GM12865 (cell line): ENCODE measurements at regions not wholly inside any gene's neighbourhood (a gene's known extent, or its start where the extent isn't known, plus 50 kb on each side); places are given as distances from the start of the nearest gene placed in this dataset.
"Not testable (repeated sequence)": the region's sequence is repeated elsewhere in the genome, so short reads cannot be mapped to it uniquely, and the experiment has no call there.

Experiments used
- DNase-seq: peaks from one replicate; pipeline ENCODE4 v3.0.0; 2010; ENCODE audit warnings: low read depth
- H3K4me3 ChIP-seq: 2 replicates; pipeline ENCODE4 v1.5.1; 2011; ENCODE audit warnings: mild to moderate bottlenecking, low read depth, low read length, control low read depth
- TF ChIP-seq, protein P1 (sequence below): IDR thresholded peaks from 2 replicates; pipeline ENCODE4 v1.5.1; 2011; ENCODE audit warnings: low read length, control low read depth, low read depth, inconsistent platforms; ENCODE audit not compliant: insufficient read depth; ENCODE audit errors: missing control alignments

DNA sequence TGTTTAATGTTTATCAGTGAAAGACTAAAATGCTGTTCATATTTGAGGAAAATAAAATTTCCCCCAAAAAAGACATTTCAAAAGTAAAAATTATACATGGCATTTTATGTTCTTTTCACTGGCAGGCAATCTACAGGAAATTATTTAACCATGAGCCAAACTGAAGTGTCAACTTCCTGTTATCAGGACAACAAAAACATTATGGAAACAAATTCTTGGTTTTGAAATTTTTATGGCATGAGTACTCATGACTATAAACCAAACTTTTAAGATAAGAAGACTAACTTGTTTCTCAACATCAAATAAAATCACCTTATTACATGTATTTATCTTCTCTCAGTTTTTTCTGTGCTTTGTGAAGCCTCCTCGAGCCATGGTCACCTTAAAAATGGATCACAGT lies 698.6 kb downstream of the LTN1 start:
- TF ChIP-seq, protein P1, sequence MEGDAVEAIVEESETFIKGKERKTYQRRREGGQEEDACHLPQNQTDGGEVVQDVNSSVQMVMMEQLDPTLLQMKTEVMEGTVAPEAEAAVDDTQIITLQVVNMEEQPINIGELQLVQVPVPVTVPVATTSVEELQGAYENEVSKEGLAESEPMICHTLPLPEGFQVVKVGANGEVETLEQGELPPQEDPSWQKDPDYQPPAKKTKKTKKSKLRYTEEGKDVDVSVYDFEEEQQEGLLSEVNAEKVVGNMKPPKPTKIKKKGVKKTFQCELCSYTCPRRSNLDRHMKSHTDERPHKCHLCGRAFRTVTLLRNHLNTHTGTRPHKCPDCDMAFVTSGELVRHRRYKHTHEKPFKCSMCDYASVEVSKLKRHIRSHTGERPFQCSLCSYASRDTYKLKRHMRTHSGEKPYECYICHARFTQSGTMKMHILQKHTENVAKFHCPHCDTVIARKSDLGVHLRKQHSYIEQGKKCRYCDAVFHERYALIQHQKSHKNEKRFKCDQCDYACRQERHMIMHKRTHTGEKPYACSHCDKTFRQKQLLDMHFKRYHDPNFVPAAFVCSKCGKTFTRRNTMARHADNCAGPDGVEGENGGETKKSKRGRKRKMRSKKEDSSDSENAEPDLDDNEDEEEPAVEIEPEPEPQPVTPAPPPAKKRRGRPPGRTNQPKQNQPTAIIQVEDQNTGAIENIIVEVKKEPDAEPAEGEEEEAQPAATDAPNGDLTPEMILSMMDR, result no peak
- no peak overlapping the region for H3K4me3 ChIP-seq
- DNase-seq, result no peak

DNA sequence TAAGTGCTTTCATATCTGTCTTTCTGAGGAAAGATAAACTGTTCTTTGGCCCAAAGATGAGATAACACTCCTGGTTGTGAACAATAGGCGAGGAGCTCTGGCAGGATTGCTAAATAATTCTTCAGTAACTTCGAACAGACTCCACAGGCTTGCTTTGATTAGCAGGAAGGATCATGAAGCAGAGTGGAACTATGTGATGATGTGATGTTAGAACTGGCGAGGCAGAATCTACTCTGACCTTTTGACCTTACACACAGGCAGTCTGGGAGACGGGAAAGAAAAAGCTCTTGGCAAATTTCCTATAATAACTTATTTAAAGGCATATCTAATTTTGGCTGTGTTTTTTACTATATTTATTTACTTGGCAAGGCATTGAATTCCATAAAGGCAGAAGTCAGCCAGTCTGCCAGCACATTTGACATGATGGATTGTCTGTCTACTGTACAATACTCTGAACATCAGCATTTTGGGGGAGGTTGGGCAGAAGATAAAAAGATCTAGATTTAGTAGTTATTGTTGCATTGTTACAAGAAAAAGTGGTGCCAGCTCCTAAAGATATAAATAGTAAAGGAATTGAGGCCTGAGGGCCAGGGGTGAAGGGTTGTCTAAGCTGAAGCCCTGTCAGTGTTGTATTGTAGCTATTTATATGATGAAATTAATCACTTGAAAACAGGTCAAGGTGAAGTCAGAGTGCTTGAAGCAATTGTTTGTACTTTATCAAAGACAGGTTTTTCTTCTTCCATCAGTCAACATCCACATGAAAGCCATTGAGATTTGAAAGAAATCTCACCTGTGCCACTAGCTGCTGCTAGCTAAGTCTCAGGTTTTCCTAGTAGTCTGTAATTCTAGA lies 708.8 kb downstream of the LTN1 start:
- TF ChIP-seq, protein P1, result no peak
- no peak for DNase-seq

GRCh38 chr21:28282833-28283232 lies 709.8 kb downstream of the LTN1 start:
- TF ChIP-seq, protein P1, result no peak
- DNase-seq, result no peak
- no peak overlapping the region for H3K4me3 ChIP-seq

More for the DNA sequence above, 708.8 kb downstream of the LTN1 start:
- no peak overlapping the region for H3K4me3 ChIP-seq

DNA sequence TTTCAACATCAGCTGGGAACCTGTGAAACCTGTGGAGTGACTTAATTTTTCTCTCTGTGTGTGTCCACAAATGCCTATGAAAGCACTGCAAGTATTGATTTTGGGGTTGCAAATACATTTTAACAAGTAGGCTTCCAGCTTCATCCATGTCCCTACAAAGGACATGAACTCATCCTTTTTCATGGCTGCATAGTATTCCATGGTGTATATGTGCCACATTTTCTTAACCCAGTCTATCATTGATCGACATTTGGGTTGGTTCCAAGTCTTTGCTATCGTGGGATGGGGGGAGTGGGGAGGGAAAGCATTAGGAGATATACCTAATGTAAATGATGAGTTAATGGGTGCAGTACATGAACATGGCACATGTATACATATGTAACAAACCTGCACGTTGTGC lies 711.3 kb downstream of the LTN1 start:
- not testable (repeated sequence) for H3K4me3 ChIP-seq, DNase-seq

- TF ChIP-seq, protein P1, result no peak
- no peak for DNase-seq
- no peak overlapping the region for H3K4me3 ChIP-seq
Observed at GRCh38 chr21:28280611-28281010, 712.1 kb downstream of the LTN1 start.

GRCh38 chr21:28277324-28277723 lies 715.4 kb downstream of the LTN1 start:
- TF ChIP-seq, protein P1, result no peak
- H3K4me3 ChIP-seq, result no peak overlapping the region
- DNase-seq, result no peak

DNA sequence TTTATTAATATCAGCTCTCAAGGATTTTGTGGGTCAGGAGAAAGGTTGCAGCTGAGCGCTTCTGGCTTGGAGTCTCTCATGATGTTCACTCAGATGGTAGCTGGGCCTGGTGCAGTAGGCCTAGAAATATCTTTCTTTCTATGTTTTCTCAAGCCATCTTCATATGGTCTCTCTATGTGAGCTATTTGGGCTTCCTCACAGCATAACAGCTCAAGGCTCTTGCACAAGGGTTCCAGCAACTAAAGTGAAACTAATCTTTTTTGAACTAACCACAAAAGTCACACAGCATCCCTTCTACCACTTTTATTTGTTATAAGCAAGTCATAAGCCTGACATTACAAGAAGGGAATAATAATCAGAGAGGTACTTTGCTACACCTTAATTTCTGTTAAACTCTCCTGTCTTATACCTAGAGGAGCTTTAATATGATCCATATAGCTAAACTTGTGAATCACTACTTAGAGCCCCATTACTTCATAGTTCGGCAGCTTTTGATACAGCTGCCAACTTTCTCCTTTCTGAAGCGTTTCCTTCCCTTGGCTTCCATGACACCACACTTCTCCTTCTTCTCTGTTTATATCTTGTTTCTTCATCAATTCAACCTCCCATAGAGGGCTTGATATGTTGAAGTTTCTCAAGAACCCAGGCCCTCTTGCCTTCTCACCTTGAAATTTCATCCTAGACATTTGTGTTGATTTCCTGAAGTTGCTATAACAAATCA lies 720.2 kb downstream of the LTN1 start:
- TF ChIP-seq, protein P1, result no peak
- no peak for DNase-seq
- H3K4me3 ChIP-seq, result no peak overlapping the region
